ENCODE measurements at regions not wholly inside any gene's neighbourhood (a gene's known extent, or its start where the extent isn't known, plus 50 kb on each side); places are given as distances from the start of the nearest gene placed in this dataset.

DNA sequence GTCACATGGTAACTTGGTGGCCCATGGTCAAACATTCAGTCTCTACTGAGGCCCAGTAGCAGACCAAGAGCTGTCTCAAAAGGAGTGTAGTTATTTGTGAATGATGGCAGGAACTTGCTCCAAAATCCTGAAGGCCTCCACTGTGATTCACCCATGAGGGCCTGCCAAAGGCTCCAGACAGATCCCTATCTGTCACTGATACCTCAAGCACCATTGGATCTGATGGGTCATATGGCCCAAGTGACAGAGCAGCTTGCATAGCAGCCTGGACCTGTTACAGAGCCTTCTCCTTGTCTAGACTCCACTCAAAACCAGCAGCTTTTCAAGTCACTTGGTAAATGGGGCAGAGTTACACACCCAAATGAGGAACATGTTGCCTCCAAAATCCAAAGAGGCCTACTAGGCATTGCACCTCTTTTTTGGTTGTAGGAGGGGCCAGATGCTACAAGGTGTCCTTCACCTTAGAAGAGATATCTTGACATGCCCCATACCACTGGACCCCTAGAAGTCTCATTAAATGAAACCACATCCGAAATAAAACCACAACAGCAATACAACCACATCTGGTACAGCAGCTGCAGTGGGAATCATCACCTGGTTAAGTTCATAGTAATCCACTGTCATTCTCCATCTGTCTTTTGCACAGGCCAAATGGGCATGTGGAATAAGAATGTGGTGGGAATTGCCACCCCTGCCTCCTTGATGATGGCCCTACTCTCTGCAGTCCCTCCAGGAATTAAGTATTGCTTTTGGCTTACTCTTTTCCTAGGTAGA lies 150.4 kb upstream of the MAX start:
- DNase-seq: no peak

DNA sequence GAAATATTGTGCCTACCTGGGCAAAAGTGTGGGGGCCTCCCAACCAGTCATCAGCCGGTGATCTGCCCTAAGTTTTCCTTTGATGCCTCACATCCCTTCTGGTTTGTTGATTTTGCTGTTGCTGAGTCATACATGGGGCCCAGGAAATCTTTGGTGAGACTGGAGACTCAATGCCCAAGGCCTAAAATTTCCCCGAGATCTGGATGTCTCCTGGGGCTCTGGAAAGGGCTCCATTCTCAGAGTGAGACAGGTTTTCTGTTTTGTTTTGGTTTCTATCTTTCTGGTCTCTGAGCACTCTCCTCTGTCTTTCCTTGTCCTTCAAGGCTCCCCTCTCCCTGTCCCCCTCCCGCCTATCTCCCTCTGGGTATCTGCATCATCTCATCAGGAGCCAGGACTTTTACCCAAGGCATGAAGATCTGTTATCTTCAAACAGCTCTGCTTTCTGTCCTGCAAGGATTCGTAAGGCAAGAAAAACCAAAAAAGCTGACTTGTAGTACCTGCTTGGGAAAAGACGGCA lies 152.8 kb upstream of the MAX start:
- no peak for DNase-seq

- no peak for DNase-seq
Measured at GRCh38 chr14:65255583-65256461, 153.5 kb upstream of the MAX start.

DNA sequence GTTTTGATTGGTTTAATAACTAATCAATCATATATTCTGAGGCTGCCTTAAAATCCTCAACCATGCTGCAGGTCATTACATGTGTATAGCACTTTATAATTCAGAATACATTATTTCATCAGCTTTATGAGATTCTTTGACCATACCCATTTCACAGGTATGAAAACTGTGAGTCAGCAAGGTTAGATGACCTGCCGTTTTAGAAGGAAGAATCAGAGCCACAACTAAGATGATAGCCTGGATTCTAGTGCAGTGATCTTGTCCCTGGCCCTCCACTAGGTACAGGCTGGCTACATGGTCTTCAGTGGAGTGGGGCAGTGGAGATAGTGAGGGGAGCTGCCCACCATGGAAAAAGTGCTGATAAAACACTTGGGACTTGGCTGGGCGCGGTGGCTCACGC lies 154.4 kb upstream of the MAX start:
- DNase-seq: no peak

- DNase-seq: no peak
Measured at GRCh38 chr14:65257425-65257824, 155.1 kb upstream of the FUT8 start.

DNA sequence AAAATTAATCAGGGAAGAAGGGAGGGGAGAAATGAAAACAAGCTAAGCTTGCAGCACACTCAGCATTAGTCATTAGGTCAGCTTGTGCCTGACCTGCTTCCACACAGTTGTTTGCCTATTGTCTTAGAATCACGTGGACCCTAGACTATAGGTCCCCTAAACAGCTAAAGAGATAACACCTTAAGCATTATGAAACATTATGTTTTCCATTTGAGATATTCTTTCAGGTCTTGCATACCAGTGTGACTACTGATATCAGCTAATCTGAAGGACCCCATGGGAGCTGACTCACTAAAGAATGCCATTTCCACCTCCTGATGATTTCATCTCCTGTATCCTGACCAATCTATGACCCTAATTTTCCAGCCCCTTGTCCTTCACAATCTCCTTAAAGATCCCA lies 154.1 kb upstream of the FUT8 start:
- DNase-seq: no peak

DNA sequence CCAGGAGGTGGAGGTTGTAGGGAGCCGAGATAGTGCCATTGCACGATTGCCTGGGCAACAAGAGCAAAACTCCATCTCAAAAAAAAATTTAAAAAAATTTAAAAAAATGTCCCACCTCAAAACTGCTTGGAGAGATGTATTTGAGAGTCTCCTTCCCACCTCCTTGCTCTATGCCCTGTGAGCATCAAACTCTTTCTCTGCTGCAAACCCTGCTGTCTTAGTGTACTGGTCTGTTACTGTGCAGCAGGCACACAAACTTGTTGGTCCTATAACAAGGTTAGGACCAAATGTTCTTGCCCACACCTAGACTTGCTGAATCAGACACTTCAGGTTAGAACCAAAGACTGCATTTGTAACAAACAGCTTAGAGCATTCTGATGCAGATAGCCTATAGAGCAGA lies 153.5 kb upstream of the FUT8 start:
- DNase-seq: no peak

DNA sequence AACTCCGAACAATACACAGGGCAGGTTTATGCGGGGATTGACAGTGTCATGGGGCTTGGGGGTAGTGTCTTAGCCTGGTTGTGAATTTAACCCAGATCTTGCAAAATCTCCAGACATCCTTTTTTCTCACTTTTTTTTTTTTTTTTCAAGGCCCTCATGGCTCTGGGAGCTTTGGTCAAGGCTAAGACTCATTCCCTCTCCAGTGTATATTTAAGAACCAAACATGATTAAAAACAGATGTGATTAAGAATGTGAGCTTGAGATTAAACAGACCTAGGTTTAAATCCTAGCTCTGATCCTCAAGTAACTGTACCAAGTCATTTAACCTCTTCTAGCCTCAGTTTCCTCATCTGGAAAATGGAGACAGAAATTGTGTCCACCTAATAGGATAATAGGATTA lies 151.7 kb upstream of the FUT8 start:
- no peak for DNase-seq

- no peak for DNase-seq
Measured at GRCh38 chr14:65261425-65261920, 151.1 kb upstream of the FUT8 start.

- no peak for DNase-seq
Measured at GRCh38 chr14:65261946-65262345, 150.6 kb upstream of the FUT8 start.

DNA sequence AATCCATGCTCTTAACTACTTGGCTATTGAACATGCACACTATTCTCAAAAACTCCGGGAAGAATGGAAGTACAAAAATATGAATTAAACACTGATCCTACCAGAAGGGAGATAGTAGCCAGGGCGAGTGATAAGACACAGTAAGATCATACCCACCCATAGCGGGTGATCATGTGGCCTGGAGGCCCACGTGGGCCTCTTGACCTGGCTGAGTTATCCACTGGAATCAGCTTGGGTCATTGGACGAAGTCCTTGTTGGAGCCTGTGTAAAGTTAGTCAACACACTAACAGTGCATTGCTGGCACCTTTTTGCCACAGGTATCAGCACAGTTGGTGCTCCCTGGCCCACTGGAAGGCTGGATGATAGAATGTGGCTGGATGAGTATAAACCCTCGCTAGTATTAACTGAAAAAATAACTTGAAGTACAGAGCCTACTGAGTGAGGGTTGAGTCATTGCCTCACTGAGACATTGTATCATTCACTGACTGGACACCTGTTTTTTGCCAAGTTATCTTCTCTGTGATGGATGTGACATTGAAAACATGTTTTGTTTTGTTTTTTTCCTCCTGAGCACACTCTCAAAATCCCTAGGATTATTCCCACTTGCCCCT lies 149.2 kb upstream of the FUT8 start:
- DNase-seq: no peak

- DNase-seq: no peak
Measured at GRCh38 chr14:65267856-65268255, 144.7 kb upstream of the FUT8 start.

DNA sequence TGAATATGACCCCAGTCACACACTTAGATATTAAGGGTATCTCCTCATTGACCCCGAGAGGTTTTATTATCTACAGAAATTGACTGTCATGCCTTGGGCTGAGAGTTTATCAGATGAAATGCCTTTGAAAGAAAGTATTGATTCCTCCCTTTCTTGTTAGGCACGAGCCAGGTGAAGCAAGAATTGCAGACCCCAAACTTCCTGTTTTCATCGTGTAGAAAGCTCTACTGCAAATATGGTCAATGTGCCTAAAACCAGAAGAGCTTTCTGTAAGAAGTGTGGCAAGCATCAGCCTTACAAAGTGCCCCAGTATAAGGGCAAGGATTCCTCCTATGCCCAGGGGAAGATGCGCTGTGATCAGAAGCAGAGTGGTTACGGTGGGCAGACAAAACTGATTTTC lies 143.9 kb upstream of the FUT8 start:
- no peak for DNase-seq

- no peak for DNase-seq
Measured at GRCh38 chr14:65269732-65270131, 142.8 kb upstream of the FUT8 start.

- peak in 1 of 2 experiments; percentile 33 for DNase-seq
Measured at GRCh38 chr14:65277027-65277426, 135.5 kb upstream of the FUT8 start.

DNA sequence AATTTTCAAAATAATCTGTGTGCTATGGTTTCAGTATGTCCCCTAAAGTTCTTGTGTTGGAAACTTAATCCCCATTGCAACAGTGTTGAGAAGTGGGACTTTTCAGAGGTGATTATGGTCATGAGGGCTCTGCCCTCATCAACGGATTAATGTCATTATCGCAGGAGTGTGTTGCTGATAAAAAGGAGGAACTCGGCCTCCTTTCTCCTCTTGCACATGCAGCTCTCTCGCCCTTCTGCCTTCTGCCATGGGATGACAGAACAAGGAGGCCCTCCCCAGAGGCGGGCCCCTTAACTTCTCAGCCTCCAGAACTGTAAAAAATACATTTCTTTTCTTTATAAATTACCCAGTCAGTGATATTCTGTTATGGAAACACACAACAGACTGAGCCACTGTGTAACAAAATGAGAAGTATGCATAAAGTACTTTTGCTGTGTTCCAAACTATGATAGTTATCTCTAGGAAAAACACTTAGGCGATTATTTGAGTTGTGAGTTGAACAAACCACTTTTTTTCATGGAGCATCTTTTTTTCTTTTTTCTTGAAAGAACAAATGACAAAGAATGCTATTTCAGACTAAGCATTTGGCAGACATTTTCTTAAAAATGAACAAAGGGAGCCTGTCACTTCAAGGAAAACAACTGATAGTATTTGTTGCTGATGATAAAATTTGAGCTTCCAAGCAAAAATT lies 134.8 kb upstream of the FUT8 start:
- no peak for DNase-seq

GRCh38 chr14:65278589-65278988 lies 133.9 kb upstream of the FUT8 start:
- no peak for DNase-seq

GRCh38 chr14:65279510-65279909 lies 133.0 kb upstream of the FUT8 start:
- DNase-seq: no peak

DNA sequence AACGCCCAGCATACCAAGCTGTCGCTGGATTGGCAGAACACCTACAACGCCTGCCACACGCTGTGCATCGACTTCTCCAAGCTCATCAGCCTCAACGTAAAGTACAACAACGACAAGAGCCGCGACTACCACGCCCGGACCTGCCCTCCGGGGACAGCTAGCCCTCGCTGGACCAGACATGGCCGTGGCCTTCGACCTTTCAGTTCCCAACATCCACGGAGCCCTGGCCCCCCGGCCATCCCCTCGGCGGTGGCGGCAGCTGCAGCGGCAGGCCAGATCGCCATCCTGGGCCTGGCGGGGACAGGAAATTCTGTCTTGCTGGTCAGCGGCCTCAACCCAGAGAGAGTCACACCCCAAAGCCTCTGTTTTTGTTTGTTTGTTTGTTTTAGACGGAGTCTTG lies 132.6 kb upstream of the FUT8 start:
- DNase-seq: no peak

DNA sequence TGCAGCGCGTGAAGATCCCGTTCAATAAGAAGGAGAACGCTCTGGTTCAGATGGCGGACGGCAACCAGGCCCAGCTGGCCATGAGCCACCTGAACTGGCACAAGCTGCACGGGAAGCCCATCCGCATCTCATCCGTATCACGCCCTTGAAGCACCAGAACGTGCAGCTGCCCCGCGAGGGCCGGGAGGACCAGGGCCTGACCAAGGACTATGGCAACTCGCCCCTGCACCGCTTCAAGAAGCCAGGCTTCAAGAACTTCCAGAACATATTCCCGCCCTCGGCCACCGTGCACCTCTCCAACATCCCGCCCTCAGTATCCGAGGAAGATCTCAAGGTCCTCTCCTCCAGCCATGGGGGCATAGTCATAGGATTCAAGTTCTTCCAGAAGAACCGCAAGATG lies 131.9 kb upstream of the FUT8 start:
- no peak for DNase-seq

DNA sequence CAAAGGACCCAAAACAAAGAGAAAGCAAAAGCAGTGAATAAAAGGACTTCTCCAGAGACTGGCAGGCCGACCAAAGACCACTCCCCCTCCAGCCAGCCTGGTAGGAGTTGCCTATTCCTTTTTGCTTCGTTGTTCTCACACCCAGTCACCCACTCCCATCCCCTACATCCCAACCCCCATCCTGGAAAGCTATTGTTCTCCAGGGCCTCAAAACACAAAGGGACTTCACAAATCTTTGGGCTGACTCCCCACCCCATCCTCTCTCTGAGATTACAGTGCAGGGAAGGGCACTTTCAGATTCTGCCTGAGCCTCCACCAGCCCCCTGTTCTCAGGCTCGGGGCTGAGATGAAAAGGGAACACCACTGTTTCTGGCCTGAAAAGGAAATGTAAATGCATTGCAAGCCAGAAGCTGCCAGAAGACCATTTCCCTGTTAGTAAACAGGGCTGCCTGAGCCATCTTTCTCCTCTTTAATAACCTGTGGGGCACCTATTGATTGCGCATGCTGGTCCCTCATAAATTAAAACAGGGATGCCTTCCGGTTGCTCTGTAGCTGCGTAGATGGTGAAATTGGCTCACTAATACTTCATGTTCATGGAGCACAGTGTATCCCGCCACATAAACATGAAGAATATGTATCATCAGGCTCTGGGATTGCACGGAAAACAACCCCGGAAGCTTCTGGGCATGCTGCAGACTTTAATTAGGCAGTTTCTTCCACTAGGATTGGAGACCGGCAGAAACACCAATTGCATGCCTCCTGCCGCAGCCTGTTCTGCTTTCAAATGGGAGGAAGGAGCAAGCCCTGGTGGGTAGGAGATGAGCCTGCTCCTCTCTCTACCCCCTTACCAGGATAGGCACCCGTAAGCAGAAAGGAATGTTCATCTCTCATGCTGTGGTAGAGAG lies 130.3 kb upstream of the FUT8 start:
- DNase-seq: peak; percentile 37 to 41

- peak in 1 of 2 experiments; percentile 31 for DNase-seq
Measured at GRCh38 chr14:65282896-65283253, 129.7 kb upstream of the FUT8 start.
